MCF 10A (cell line): ENCODE measurements at regions not wholly inside any gene's neighbourhood (a gene's known extent, or its start where the extent isn't known, plus 50 kb on each side); places are given as distances from the start of the nearest gene placed in this dataset.
"Not testable (repeated sequence)": the region's sequence is repeated elsewhere in the genome, so short reads cannot be mapped to it uniquely, and the experiment has no call there.

Source experiments
- BruUV-seq: library from RNA; stranded (reverse); fragments of 400-500 nt; replicated peaks from 2 replicates; lab custom pipeline; 2021; lab: Mats Ljungman, UMichigan
- CTCF ChIA-PET: fragments of 300-600 bp; sonication (Branson Sonifier 250); formaldehyde crosslinking; extraction: SDS; loops from one replicate; lab custom pipeline; 2021; ENCODE audit warnings: antibody characterized with exemption, inconsistent platforms; lab: Yijun Ruan, JAX
- POLR2A ChIA-PET: fragments of 300-600, 350-650 bp; sonication (Branson Sonifier 250); formaldehyde crosslinking; extraction: SDS; loops from one replicate; lab custom pipeline; 2020; ENCODE audit warnings: antibody characterized with exemption, inconsistent platforms; lab: Yijun Ruan, JAX
- DNase-seq: peaks from one replicate; pipeline ENCODE4 v3.0.0-alpha.2; 2018; ENCODE audit not compliant: unreplicated experiment
- H3K27ac Mint-ChIP-seq: one replicate; pipeline ENCODE4 v1.8.0; 2022; ENCODE audit warnings: mild to moderate bottlenecking, low read depth, mixed read lengths; ENCODE audit not compliant: unreplicated experiment
- H3K27me3 Mint-ChIP-seq: one replicate; pipeline ENCODE4 v1.8.0; 2022; ENCODE audit warnings: mixed read lengths; ENCODE audit not compliant: insufficient read depth, unreplicated experiment
- H3K36me3 Mint-ChIP-seq: one replicate; pipeline ENCODE4 v1.8.0; 2022; ENCODE audit warnings: mild to moderate bottlenecking, moderate library complexity, mixed read lengths; ENCODE audit not compliant: insufficient read depth, unreplicated experiment
- H3K4me1 Mint-ChIP-seq: one replicate; pipeline ENCODE4 v1.8.0; 2022; ENCODE audit warnings: mixed read lengths; ENCODE audit not compliant: insufficient read depth, unreplicated experiment
- H3K4me3 Mint-ChIP-seq: one replicate; pipeline ENCODE4 v1.8.0; 2022; ENCODE audit warnings: mild to moderate bottlenecking, moderate library complexity, mixed read lengths; ENCODE audit not compliant: unreplicated experiment
- H3K9me3 Mint-ChIP-seq: one replicate; pipeline ENCODE4 v1.8.0; 2022; ENCODE audit warnings: mixed read lengths; ENCODE audit not compliant: unreplicated experiment
- intact Hi-C: fragments of 100-400 bp; cut with micrococcal nuclease; formaldehyde crosslinking; loops from 2 replicates; pipeline ENCODE4 v1.14.1; 2022
- TF ChIP-seq, protein P1 (sequence below): fragments of 200-600 bp; IDR thresholded peaks from one replicate; pipeline ENCODE4 v1.8.0; 2022; ENCODE audit warnings: antibody characterized with exemption, mild to moderate bottlenecking; ENCODE audit not compliant: unreplicated experiment

DNA sequence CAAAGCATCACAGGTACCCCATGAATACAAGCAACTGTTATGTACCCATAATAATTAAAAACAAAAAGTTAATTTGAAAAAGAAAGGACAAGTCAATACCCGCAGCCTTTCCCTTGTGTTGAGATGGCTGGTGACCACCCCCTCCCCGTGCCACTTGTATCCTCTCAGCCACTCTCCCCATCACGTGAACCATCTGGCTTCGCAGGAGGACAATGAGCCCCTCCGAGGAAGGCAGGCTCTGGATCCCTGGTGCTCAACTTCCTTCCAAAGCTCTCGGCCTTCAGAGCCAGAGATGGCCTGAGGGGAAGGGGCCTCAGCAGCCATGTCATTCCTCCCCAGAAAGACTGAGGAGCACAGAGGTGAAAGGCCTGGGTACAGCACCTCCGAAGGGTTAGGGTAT, 120.4 kb upstream of the RAB4A start:
- Mint-ChIP-seq H3K9me3 (no peaks in the 10 kb centered on the region), H3K27me3 (no peaks in the 10 kb centered on the region), H3K4me1 (peaks cover 6% of the 10 kb centered on the region), H3K27ac (no peak overlapping the region), H3K4me3 (no peak overlapping the region), H3K36me3 (no peaks in the 10 kb centered on the region)
- intact Hi-C loops = loop anchor here (10.0 kb wide), 1 partner anchor 146 kb away; no protein-coding TSS in a partner anchor
- ChIA-PET POLR2A (interaction anchor here (0.6 kb wide), 1 partner anchor 31 kb away, joined by 3 read pairs; no protein-coding TSS in a partner anchor), CTCF (interaction anchor here (1.5 kb wide), 1 partner anchor 104 kb away, joined by 3 read pairs; no protein-coding TSS in a partner anchor)
- no TSS peak for BruUV-seq
- DNase-seq = no peak
- TF ChIP-seq, protein P1, sequence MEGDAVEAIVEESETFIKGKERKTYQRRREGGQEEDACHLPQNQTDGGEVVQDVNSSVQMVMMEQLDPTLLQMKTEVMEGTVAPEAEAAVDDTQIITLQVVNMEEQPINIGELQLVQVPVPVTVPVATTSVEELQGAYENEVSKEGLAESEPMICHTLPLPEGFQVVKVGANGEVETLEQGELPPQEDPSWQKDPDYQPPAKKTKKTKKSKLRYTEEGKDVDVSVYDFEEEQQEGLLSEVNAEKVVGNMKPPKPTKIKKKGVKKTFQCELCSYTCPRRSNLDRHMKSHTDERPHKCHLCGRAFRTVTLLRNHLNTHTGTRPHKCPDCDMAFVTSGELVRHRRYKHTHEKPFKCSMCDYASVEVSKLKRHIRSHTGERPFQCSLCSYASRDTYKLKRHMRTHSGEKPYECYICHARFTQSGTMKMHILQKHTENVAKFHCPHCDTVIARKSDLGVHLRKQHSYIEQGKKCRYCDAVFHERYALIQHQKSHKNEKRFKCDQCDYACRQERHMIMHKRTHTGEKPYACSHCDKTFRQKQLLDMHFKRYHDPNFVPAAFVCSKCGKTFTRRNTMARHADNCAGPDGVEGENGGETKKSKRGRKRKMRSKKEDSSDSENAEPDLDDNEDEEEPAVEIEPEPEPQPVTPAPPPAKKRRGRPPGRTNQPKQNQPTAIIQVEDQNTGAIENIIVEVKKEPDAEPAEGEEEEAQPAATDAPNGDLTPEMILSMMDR = no peak

DNA sequence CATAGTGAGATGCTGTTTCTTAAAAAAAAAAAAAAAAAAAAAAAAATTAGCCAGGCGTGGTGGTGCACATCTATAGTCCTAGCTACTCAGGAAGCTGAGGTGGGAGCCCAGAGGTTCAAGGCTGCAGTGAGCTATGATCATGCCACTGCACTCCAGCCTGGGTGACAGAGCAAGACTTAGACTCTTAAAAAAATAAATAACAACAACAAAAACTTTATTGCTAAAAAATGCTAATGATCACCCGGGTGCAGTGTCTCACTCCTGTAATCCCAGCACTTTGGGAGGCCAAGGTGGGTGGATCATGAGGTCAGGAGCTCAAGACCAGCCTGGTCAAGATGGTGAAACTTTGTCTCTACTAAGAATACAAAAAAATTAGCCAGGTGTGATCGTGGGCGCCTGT, 119.5 kb upstream of the RAB4A start:
- H3K4me1 Mint-ChIP-seq, H3K9me3 Mint-ChIP-seq, H3K27me3 Mint-ChIP-seq, H3K27ac Mint-ChIP-seq, BruUV-seq, POLR2A ChIA-PET, DNase-seq, H3K36me3 Mint-ChIP-seq, H3K4me3 Mint-ChIP-seq: not testable (repeated sequence)
- CTCF ChIA-PET = interaction anchor here (0.7 to 1.5 kb wide), 3 partner anchors 26 to 158 kb away, joined by 3 to 4 read pairs (median 3); no protein-coding TSS in a partner anchor
- intact Hi-C loops = loop anchor here (10.0 kb wide), 1 partner anchor 147 kb away; no protein-coding TSS in a partner anchor

DNA sequence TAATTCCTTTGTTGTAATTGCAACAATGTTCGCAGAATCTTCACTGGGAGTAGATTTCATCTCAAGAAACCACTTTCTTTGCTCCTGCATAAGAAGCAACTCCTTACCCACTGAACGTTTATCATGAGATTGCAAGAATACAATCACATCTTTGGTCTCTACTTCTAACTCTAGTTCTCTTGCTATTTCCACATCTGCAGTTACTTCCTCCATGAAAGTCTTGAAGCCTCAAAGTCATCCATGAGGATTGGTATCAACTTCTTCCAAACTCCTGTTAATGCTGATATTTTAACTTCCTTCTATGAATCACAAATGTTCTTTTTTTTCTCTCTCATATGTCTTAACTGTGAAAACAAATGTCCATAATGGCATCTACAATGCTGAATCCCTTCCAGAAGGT, 118.6 kb upstream of the RAB4A start:
- CTCF ChIA-PET = interaction anchor here (0.6 to 1.5 kb wide), 5 partner anchors 23 to 461 kb away, joined by 3 to 4 read pairs (median 3); no protein-coding TSS in a partner anchor

DNA sequence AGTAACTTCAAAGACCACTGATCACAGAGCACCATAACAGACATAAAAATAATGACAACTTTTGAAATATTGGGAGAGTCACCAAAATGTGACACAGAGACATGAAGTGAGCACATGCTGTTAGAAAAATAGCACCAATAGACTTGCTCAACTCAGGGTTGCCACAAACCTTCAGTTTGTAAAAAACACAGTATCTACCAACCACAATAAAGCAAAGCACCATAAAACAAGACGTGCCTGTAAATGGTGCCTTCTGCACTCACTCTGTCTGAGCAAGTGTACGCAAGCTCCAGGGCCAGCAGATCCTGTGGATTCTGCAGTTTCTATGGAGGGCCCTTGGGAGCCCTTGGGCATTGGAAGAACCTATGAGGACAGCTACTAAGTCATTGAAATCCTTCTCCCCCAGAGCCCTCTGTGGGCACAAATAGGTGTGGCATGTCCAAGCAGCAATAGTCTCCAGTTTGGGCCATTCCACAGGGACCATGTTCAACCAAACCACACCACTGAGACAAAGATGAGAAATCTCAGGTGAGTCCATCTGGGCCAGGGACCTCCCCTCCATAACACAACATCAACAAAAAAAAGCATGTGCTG, 116.9 kb upstream of the RAB4A start:
- H3K9me3 Mint-ChIP-seq = no peaks in the 10 kb centered on the region
- BruUV-seq = no TSS peak
- no peak for DNase-seq
- no peaks in the 10 kb centered on the region for H3K4me1 Mint-ChIP-seq
- no peak overlapping the region for H3K4me3 Mint-ChIP-seq
- TF ChIP-seq, protein P1 = no peak
- ChIA-PET POLR2A (interaction anchor here (0.6 kb wide), 1 partner anchor 1299 kb away, joined by 3 read pairs; no protein-coding TSS in a partner anchor), CTCF (interaction anchor here (0.9 to 1.4 kb wide), 5 partner anchors 15 to 293 kb away, joined by 3 to 5 read pairs (median 4); no protein-coding TSS in a partner anchor)
- no peaks in the 10 kb centered on the region for H3K36me3 Mint-ChIP-seq
- intact Hi-C loops = loop anchor here (10.0 kb wide), 1 partner anchor 149 kb away; no protein-coding TSS in a partner anchor
- H3K27me3 Mint-ChIP-seq = no peaks in the 10 kb centered on the region
- no peak overlapping the region for H3K27ac Mint-ChIP-seq

More for the DNA sequence above, 118.6 kb upstream of the RAB4A start:
- no peaks in the 10 kb centered on the region for H3K36me3 Mint-ChIP-seq
- no peaks in the 10 kb centered on the region for H3K4me1 Mint-ChIP-seq
- H3K27me3 Mint-ChIP-seq = no peaks in the 10 kb centered on the region
- TF ChIP-seq, protein P1 = no peak
- no peak for DNase-seq
- BruUV-seq = no TSS peak
- H3K9me3 Mint-ChIP-seq = no peaks in the 10 kb centered on the region
- intact Hi-C loops = loop anchor here (10.0 kb wide), 1 partner anchor 148 kb away; no protein-coding TSS in a partner anchor
- no peak overlapping the region for H3K27ac Mint-ChIP-seq
- H3K4me3 Mint-ChIP-seq = no peak overlapping the region
- POLR2A ChIA-PET = interaction anchor here (0.6 to 1.5 kb wide), 4 partner anchors 10 to 310 kb away, joined by 3 to 6 read pairs (median 4); no protein-coding TSS in a partner anchor
